Activated CD8-positive, alpha-beta memory T cell treated with anti-CD3 and anti-CD28 coated beads, Interleukin-2, amount 50 U/mL, for 24 hours (primary cell): ENCODE measurements at regions not wholly inside any gene's neighbourhood (a gene's known extent, or its start where the extent isn't known, plus 50 kb on each side); places are given as distances from the start of the nearest gene placed in this dataset.

ENCODE experiments used
- DNase-seq: peaks from one replicate; pipeline ENCODE4 v3.0.0-alpha.2; 2020; ENCODE audit errors: extremely low read depth

DNA sequence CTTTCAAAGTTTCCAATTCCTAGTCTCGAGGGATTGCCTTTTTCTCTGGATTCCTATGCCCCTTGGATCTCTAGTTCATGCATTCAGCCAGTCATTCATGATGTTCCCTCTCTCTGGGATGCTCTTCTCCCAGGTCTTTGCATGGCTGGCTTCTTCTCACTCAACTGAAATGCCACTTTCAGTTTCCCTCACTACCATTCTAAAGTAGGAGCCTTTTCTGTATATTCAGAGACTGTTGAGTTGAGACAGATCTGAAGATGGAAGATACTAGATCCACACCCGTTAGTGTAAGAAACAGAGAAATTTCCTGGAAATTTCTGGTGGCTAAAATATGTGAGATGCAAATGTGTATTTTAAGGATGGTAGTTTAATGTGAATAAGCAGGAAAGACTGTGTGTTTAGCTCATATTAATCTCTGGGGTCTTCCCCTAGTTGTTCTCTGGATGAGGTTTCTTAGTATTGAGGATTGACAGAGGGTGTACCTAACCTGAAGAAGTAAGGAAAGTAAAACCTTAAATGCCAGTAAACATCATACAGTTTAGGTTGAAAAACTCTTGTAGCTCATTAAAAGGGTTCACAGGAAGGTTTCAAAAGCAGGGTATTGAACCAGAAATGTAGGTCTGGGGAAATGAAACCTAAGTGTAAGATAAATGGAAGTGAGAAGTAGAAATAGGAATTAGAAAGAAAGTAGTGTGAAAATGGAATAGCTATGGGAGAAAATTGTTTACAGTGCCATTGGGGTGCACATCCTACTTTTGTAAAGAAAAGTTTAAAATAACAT, 331.3 kb downstream of the NDFIP2 start:
- no peak for DNase-seq

DNA sequence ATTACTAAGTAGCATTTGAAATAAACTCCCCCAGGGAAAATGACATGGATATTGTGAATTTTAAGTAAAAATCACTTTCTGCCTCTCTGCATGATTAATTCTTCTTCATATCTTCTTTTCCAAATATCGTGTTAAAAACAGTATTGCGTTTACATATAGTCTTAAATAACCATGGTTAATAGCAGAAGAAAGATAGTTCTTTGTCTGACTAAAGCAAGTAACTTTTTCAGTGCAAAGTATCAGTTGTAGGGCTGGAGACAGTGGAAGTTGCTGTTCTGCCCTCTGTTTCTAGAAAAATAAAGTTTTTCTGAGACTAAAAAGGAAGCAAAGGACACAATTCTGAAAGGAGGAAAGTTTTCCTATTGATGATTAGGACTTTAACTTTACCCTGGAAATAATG, 330.2 kb downstream of the NDFIP2 start:
- no peak for DNase-seq

DNA sequence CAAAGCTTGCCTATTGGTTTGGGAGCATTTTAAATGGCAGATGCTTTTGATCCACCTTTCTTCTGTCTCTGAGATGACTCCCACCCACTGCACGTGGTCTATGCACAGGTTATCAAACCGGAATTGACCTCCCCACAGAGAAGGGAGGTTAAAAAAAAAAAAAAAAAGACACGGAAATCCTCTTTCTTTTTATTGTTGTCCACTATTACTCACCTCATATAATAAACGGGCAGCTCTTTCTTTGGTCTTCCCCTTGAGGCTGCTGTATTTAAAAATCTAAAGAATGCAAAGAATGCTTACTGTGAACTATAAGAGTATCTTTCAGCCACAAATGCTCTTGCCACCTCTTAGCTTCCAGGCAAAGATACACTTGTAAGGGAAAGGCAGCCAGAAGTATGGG, 329.7 kb downstream of the NDFIP2 start:
- DNase-seq: no peak

DNA sequence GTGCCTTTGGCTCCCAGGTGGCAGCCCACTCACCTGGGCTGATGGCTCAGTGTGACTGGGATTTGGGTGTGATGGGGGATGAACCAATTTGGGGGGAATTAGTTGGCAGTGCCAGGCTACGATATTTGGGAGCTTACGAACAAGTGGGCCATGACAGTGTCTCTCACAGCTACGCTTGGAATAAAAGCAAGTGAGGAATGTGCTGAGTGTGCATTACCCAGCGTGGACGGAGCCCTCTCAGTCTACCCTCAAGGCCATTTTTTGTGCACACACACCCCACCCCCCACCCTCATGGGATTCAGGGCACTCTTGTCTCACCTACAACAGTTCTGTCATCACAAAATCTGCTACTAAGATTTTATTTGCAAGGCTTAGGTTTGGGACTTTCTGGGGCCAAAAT, 329.1 kb downstream of the NDFIP2 start:
- no peak for DNase-seq

DNA sequence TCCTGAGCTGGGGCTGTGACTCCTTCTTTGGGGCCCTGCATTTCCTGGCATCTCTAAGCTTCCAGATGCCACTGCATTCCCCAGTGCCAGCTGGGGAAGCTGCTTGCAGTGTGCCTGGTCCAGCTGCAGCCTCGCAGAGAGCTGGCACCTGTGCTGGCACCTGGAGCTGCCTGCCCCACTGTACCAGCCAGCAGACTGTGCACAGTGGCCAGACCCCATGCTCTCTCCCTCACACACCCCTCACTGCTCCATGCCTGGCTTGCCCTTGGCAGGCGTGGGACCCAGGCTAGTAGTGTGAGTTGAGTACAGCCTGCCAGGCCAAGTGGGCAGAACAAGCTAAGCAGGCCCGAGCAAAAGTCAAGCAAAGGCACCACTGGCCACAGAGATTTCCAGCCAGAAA, 327.5 kb downstream of the NDFIP2 start:
- no peak for DNase-seq

DNA sequence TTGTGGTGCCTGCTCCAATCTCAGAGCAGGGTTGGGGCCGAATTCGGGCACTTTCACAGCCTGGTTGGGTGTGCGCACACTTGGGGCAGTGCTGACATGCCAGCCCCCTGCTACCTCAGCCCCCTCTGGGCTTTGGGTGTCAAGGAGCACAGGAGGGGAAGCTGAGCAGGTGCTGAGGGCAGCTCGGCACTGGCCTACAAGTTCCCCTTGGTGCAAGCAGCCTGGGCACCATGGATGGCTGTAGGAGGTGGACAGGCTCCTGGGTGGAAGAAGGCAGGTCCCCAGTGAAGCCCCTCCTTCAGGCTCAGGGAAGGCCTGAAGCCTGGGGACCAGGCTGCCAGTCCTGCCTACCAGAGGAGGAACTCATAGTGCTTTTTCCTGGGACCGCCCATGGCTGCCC, 326.6 kb downstream of the NDFIP2 start:
- DNase-seq: no peak

DNA sequence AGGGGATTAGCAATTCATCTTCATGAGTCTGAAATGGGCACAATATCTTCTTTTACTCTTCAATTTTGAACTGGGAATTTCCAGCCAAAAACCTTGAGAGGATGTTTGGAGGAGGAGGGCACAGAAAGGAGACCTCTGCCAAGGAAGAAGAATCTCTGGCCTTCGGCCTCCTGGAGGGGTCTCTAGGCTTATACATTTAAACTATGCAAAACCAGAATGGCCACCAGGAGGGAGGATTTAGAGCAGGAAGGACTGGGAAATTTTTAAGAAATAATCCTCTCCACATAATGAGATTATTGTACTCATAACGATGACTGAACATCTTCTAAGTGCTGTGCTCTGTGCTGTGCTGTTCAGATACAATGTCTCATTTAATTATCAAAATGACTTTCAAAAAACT, 325.9 kb downstream of the NDFIP2 start:
- no peak for DNase-seq

DNA sequence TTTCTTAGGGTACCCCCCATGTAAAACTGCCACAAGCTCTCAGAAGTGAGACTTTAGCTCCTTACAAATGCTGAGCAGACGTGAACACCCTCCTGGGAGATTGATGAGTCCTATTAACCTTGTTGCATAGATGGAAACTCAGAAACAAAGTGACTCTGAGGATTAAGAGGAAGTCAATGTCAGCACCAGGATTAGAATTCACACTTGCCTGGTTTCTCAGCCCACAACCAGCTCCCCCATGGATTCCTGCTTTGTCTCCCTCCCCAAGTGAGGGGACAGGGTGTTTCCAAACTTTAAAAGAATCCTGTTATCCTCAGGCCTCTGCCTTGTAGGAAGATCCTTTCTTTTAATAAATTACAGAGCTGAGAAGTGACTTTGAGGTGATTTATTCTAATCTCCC, 324.4 kb downstream of the NDFIP2 start:
- no peak for DNase-seq

DNA sequence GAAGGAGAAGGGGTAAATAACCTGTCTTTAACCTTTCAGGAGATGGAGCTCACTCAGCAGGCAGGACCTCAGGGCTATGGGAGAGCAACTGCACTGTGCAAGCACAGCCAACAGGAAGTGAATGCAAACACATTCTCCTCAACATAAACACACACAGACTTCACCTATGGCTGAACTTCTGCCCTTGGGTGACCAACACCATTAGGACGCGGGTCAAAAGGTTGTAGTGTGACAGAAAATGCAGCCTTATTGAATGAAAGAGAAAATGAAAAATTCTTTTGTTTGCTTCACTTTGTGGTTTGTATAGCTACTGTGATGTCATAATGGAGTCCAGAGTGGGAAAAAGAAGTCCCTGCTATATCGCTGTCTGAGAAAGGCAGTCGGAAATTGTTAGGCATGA, 323.0 kb downstream of the NDFIP2 start:
- DNase-seq: no peak

DNA sequence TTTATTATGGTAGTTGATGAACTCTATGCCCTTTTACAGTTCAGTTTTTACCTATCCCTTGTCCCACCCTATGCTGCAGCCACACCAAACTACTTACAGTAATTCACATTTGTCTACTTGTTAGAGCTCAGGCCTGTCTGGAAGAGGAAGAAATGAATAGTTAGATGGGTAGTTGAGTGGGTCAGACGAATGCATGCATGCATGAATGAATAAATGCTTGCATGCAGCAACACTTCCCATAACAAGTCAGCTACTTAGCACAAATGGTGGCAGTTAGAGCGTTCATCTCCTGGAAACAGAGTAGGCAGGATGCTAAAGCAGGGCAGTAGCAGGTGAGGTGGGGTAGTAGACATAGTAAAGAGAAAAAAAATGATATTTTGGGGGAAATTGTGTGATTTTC, 322.3 kb downstream of the NDFIP2 start:
- no peak for DNase-seq

DNA sequence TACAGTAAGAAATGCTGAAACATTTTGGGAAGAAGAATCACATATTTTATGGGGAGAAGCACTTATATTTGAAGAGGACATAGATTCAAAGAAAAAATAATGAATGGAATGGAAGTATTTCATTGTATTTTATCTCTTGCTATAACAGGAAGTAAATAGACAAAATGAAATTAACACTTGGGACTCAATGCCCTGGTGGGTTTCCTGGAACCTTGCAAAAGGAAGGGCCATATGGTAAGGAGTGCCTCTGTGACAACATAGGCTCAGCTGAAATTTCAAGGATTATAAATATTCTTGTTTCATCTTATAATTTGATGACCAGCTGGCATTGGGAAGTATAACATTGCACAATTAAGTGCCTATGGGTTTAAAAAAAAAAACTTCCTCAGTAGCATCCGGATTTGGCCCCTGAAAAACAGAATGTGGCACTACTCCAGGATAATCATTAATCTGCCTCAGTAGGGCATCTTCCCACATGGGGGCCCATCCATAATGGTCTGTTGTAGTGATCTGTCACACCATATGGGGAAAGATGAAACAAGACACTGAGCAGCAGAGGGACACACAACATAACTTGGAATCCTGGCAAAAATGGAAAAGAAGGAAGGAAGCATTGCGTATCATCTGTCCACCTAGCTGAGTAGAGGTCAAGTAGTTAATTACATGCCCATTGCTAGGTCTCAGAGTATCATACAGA, 321.6 kb downstream of the NDFIP2 start:
- DNase-seq: no peak

DNA sequence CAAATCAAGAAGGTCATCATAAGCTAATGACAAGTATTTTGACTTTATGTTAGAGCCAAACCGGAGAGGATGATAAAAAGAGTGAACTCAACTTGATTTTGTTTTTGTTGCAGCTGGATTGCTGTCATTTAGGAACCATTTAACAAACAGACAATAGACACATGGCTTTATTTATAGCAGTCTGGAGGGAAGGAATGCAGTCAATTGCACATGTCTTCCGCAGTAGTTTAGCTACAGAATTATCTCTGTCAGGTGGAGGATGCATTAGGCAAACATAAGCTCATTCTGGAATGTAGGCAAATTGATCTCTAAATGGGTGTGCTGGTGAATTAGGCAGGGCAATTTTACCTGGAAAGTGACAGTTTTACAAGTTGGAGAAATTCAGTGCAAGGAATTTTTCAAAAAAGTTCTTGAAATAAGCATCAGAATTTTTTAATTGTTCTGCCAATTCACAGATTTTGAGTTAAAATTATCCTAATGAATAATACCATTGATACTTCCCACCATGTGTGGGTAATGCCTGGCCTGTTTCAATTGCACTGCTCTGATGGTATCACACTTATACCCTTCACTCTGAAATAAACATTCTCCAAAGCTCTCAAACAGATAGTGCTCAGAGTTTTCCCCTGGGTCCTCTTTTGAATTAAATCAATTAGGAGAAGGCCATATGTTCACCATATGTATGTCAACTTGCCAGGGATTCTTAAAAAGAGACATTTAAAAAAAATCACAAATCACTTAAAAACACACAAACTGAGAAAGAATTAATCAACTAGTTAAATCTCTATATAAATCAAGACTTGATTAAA, 318.3 kb downstream of the NDFIP2 start:
- DNase-seq: no peak

DNA sequence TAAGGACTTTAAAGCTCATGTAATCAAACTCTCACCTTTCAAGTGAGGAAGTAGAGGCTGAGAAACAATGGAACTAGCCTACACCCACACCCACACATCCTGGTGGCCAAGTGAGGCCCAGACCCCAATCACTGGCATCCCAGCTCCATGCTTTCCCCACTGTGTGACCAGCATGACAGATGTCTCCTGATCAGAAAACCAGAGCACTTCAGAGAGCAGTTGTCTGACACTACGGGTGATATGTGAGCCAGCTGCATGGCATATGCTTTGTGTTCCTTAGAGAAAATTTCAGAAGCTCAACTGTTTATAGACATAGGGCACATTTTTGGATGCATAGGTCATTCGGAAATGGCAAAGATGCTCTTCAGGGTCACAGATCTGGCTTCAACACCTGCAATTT, 315.2 kb downstream of the NDFIP2 start:
- DNase-seq: no peak

DNA sequence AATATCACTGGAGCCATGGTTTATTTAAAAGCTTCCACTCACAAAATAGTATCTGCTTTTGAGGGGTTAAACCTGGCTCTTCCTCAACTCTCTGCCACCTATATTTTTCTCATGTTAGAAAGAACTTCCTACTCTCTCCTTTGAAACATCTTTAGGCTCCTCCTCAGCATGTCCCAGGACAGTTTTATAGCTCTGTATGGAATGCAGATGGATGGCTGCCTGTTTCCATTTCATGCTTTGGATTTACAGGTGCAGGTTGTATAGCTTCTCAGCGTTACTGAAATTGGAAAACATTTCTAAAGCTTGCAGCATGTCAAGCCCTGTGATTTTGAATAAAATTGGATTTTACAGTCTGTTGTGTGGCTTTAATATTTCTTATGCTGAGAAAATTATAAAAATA, 314.0 kb downstream of the NDFIP2 start:
- no peak for DNase-seq

DNA sequence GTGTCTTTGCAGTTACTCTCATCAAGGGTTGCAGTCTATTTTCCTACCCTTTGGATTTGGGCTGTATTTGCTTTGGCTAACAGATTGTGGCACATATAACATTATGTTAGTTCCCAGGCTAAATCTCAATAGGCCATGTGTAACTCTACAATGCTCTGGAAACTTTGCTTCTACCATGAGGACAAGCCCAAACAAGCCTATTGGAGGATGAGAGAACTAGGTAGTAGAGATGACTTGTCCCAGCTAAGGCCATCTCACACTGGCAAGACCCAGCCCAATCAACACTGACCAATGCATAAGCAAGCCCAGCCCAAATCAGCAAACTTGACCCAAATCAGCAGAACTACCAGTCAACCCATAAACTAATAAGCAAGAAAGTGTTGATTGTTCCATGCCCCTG, 311.8 kb downstream of the NDFIP2 start:
- no peak for DNase-seq

DNA sequence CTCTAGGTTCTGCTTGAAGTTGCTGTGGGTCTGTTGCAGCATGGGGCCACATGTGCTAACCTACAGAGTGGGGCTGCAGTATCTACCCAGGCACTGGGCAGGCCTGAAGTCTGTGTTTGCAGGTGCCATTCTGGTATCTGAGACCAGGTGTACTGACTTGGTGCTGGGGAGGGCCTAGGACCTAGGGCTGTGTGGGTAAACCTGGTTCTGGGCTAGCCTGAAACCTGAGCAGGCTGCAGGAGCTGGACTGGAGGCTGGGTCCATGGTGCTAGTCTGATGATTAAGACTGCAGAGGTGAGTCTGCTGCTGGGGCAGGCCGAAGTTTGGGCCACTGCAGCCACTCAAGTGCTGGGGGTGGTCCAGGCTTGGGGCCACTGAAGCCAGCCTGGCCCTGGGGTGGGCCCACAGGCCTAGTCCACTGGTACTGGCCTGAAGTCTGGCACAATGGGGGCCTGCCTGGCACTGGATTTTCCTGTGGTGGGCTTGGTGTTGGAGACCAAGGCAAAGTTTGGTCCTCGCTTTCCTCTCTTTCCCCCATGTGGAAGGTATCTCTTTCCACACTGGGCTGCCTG, 310.6 kb downstream of the NDFIP2 start:
- DNase-seq: no peak

DNA sequence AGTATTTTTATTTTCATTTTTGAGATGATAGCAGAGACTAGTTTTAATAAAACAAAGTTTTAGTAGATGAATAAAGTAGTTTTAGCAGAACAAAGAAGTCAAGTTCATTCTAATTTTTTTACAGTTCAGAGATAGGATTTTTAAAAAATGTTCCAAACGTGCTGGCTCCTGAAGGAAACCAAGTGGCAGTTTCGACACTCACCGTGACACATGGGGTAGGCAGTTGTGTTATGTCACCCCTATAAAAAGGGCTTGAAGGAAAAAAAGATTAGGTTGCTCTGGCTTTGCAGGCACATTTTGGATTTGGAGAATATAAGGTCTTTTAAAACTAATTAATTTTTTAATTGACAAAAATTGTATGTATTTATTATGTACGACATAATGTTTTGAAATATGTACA, 305.2 kb downstream of the NDFIP2 start:
- no peak for DNase-seq

DNA sequence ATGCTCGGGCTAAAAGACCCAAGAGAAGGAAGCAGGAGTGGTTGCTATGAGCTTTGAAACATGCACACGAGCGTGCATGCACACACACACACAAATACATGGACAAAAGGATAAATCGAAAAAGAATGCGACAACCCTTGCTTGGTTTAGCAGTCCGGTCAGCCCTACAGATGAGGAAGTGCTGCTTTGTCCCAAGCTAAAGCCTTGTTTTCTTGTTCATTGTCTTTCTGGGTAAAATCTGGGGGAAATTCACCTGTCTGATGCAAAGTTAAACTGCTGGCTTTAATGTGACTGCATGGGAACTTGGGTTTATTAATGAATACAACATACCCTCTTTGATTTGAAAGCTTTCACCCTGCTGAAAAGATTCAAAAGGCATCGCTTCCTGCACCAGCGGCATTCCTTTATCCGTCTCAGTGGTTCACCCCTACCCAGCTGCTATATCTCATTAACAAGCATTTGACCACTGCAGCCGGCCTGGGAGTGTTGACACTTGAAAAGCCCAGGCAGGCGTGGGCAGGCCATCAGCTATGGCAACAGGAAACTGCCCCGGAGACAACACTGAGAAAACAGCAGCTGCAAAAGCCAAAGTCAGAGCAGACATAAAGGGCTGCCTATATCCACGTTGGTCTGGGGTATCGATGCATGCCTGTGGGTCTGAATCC, 301.7 kb downstream of the NDFIP2 start:
- DNase-seq: no peak

DNA sequence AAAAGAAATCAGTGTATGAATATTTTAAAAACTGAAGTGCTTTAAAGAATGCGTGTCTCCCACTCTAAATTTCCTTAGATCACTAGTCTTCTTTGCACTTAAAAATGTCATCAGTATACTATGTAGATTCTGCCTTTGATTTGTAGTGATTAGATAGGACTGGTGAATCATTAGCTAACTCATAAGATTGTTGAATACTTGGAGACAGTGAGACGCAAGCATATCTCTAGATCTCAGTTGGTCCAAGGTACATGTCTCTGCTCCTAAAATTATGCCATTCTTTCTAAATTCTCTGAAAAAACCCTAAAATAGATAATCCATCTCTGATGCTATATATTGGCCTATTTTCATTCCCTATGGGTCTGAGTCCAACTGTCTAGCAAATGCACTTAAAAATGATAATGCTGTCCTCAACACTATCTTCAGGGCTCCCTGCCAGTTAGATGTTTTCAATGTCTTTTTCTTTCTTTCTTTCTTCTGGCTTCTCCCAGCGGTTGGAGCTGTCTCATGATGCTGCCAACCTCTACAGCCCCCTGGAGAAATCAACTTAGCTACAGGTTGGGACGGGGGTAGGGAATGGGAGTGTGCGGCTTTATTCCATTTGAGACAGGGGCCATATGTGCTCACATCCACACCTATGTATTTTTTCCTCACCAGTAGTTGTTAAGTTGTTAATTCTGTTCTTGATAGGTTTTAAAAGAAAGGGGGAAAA, 301.0 kb downstream of the NDFIP2 start:
- no peak for DNase-seq

DNA sequence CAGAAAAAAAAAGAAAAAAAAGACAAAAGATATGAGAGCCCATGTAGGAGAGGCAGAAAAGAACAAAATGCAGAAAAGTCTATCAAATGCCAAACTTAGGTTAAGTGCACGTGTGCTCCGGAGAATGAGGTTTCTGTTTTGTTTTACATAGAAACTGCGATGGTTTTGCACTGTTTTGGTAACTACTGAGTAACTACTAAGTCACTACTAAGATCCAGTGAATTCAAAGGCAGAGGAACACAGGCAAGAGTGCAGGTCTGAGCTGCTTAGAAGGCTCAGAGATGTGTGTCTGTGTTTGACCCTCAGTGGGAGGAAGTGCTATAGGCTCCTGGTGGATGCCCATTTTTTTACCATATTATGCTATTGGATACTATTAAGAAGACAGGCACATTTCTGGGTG, 299.3 kb downstream of the NDFIP2 start:
- DNase-seq: no peak

DNA sequence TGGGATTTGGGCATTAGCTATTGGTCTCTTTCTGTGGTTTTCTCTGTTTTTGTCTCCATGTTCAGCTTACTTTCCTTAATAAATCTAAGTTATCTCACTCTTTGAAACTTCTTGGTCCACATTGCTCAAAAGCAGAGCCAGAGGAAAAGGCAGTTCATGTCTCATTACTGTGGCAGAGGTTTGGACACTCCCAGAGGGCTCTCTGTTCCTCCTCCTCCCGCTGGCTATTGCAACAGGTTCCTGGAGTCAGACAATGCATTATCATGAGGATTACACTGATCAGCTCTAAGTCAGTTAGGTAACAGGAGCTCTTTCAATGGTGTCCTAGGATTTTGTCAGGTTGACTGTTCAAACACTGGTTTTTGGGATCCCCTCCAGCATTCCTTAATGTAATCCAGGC, 298.8 kb downstream of the NDFIP2 start:
- DNase-seq: no peak
